NB4 (cell line): ENCODE measurements at regions not wholly inside any gene's neighbourhood (a gene's known extent, or its start where the extent isn't known, plus 50 kb on each side); places are given as distances from the start of the nearest gene placed in this dataset.

Source experiments
- DNase-seq: peaks from one replicate; pipeline ENCODE4 v3.0.0; 2010; ENCODE audit warnings: low read depth
- H3K4me3 ChIP-seq: one replicate; pipeline ENCODE4 v1.5.1; 2011; ENCODE audit warnings: mild to moderate bottlenecking, low read depth, low read length, moderate library complexity
- CTCF ChIP-seq: IDR thresholded peaks from one replicate; pipeline ENCODE4 v1.5.1; 2012; ENCODE audit warnings: low read depth, low read length
- MAX ChIP-seq: IDR thresholded peaks from 2 replicates; pipeline ENCODE4 v1.6.1; 2011; ENCODE audit warnings: low read depth, low read length
- MYC ChIP-seq: IDR thresholded peaks from 2 replicates; pipeline ENCODE4 v1.6.1; 2011; ENCODE audit warnings: low read depth, low read length
- POLR2A ChIP-seq: IDR thresholded peaks from 2 replicates; pipeline ENCODE4 v1.6.1; 2011; ENCODE audit warnings: mild to moderate bottlenecking; ENCODE audit not compliant: insufficient read length; ENCODE audit errors: extremely low read depth

- DNase-seq, result no peak
- H3K4me3 ChIP-seq, result no peak overlapping the region
- TF ChIP-seq CTCF (no peak), MAX (no peak), POLR2A (no peak), MYC (no peak)
These were observed 54.5 kb upstream of the ARMC2 start for GRCh38 chr6:108793516-108794251.

- no peak for DNase-seq
- TF ChIP-seq POLR2A (no peak), MYC (no peak), CTCF (no peak), MAX (no peak)
These were observed 53.1 kb upstream of the ARMC2 start for GRCh38 chr6:108795122-108795521.

GRCh38 chr6:108795814-108796213, 52.4 kb upstream of the ARMC2 start:
- DNase-seq, result no peak
- no peak overlapping the region for H3K4me3 ChIP-seq
- TF ChIP-seq MYC (no peak), CTCF (no peak), MAX (no peak), POLR2A (no peak)

More at GRCh38 chr6:108795122-108795521, 53.1 kb upstream of the ARMC2 start:
- H3K4me3 ChIP-seq, result no peak overlapping the region

GRCh38 chr6:108796875-108797274, 51.3 kb upstream of the ARMC2 start:
- DNase-seq, result no peak
- no peak for TF ChIP-seq CTCF
- no peak for TF ChIP-seq MYC
- no peak for TF ChIP-seq MAX
- no peak for TF ChIP-seq POLR2A
- H3K4me3 ChIP-seq, result no peak overlapping the region

- TF ChIP-seq MYC (no peak), MAX (no peak), POLR2A (no peak), CTCF (no peak)
- DNase-seq, result no peak
- H3K4me3 ChIP-seq, result no peak overlapping the region
These were observed 50.1 kb upstream of the ARMC2 start for GRCh38 chr6:108797951-108798669.
